ENCODE measurements at regions not wholly inside any gene's neighbourhood (a gene's known extent, or its start where the extent isn't known, plus 50 kb on each side); places are given as distances from the start of the nearest gene placed in this dataset.

- no peak overlapping the region for H3K27ac ChIP-seq
- TF ChIP-seq CTCF (IDR thresholded peaks at IDR 0.05) (no peak), ZFX (IDR thresholded peaks at IDR 0.05; ENCODE audit: borderline replicate concordance) (no peak)
Measured at GRCh38 chr22:47567126-47568090, 805.0 kb downstream of the TBC1D22A start.

- TF ChIP-seq ZFX (IDR thresholded peaks at IDR 0.05; ENCODE audit: borderline replicate concordance) = no peak
- no peak for TF ChIP-seq CTCF (IDR thresholded peaks at IDR 0.05)
- H3K27ac ChIP-seq = no peak overlapping the region
Measured at GRCh38 chr22:47566491-47566890, 804.0 kb downstream of the TBC1D22A start.

GRCh38 chr22:47565607-47566006, 803.2 kb downstream of the TBC1D22A start:
- H3K27ac ChIP-seq = no peak overlapping the region
- TF ChIP-seq CTCF (IDR thresholded peaks at IDR 0.05) (no peak), ZFX (IDR thresholded peaks at IDR 0.05; ENCODE audit: borderline replicate concordance) (no peak)

GRCh38 chr22:47564651-47565434, 802.4 kb downstream of the TBC1D22A start:
- no peak overlapping the region for H3K27ac ChIP-seq
- TF ChIP-seq CTCF (IDR thresholded peaks at IDR 0.05) = no peak
- no peak for TF ChIP-seq ZFX (IDR thresholded peaks at IDR 0.05; ENCODE audit: borderline replicate concordance)

- H3K27ac ChIP-seq = no peak overlapping the region
- TF ChIP-seq ZFX (IDR thresholded peaks at IDR 0.05; ENCODE audit: borderline replicate concordance) (no peak), CTCF (IDR thresholded peaks at IDR 0.05) (no peak)
Measured at GRCh38 chr22:47564158-47564450, 801.7 kb downstream of the TBC1D22A start.

GRCh38 chr22:47563406-47564157, 801.1 kb downstream of the TBC1D22A start:
- TF ChIP-seq CTCF (IDR thresholded peaks at IDR 0.05) (no peak), ZFX (IDR thresholded peaks at IDR 0.05; ENCODE audit: borderline replicate concordance) (no peak)
- no peak overlapping the region for H3K27ac ChIP-seq
